HAP-1 (cell line): ENCODE measurements at regions not wholly inside any gene's neighbourhood (a gene's known extent, or its start where the extent isn't known, plus 50 kb on each side); places are given as distances from the start of the nearest gene placed in this dataset.

ENCODE experiments used
- DNase-seq, 2 experiments: peaks; one replicate each; pipeline ENCODE4 v3.0.0-alpha.2; 2016 to 2020; ENCODE audit warnings: low spot score in 2 of 2
- H3K27me3 ChIP-seq: fragments of 250-450 bp; sonication (Bioruptor Pico); 2 replicates; pipeline ENCODE4 v1.5.1; 2020; ENCODE audit warnings: low read depth, mild to moderate bottlenecking, moderate library complexity
- H3K36me3 ChIP-seq: fragments of 250-450 bp; sonication (Bioruptor Pico); replicated peaks from 2 replicates; pipeline ENCODE4 v1.5.1; 2020; ENCODE audit warnings: mild to moderate bottlenecking
- H3K4me1 ChIP-seq: fragments of 250-450 bp; sonication (Bioruptor Pico); 2 replicates; pipeline ENCODE4 v1.5.1; 2020; ENCODE audit warnings: mild to moderate bottlenecking
- H3K4me3 ChIP-seq: fragments of 250-450 bp; sonication (Bioruptor Pico); 2 replicates; pipeline ENCODE4 v1.5.1; 2020; ENCODE audit warnings: mild to moderate bottlenecking, moderate library complexity
- H3K9me3 ChIP-seq: fragments of 250-450 bp; sonication (Bioruptor Pico); 2 replicates; pipeline ENCODE4 v1.5.1; 2020; ENCODE audit warnings: mild to moderate bottlenecking, moderate library complexity
- in situ Hi-C: fragments of 300-500 bp; cut with MboI; formaldehyde crosslinking; loops from 3 replicates; pipeline ENCODE4 v1.14.3; 2020; ENCODE audit warnings: low sequenced_read_pairs, inconsistent platforms, mixed read lengths

GRCh38 chr14:71489742-71490141, 442.5 kb upstream of the RGS6 start:
- no peaks in the 10 kb centered on the region for H3K27me3 ChIP-seq
- H3K36me3 ChIP-seq, result no peaks in the 10 kb centered on the region
- H3K4me3 ChIP-seq, result no peak overlapping the region
- in situ Hi-C loops, result no loop called here
- no peaks in the 10 kb centered on the region for H3K4me1 ChIP-seq
- DNase-seq, result no peak
- no peaks in the 10 kb centered on the region for H3K9me3 ChIP-seq

DNA sequence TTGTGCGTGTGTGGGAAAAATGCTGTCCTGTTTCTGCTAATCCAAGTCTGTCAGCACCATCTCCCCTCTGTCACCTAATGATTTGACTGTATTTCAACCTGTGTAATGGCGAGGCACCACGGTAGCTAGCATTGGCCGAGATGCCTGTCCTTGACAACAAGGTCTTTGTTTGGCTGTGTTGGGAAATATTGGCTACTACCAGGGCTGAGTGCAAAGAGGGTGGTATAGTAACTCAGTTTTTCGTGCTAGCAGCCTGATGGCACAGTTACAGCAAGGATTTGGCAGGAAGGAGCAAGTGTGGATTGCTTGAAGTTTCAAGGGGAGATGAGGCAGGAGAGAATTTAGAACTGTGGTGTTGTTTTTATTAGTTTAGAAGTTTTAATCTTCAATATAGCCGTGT, 440.3 kb upstream of the RGS6 start:
- in situ Hi-C loops, result no loop called here
- no peak for DNase-seq
- Histone ChIP-seq H3K4me3 (no peak overlapping the region), H3K36me3 (no peaks in the 10 kb centered on the region), H3K27me3 (no peaks in the 10 kb centered on the region), H3K9me3 (no peaks in the 10 kb centered on the region), H3K4me1 (no peaks in the 10 kb centered on the region)

- H3K4me1 ChIP-seq, result no peaks in the 10 kb centered on the region
- no peak for DNase-seq
- in situ Hi-C loops, result no loop called here
These were observed 439.9 kb upstream of the RGS6 start for GRCh38 chr14:71492346-71492745.

GRCh38 chr14:71497645-71498086, 434.6 kb upstream of the RGS6 start:
- no peaks in the 10 kb centered on the region for H3K9me3 ChIP-seq
- H3K4me3 ChIP-seq, result no peak overlapping the region
- DNase-seq, result no peak
- H3K4me1 ChIP-seq, result no peaks in the 10 kb centered on the region
- no peaks in the 10 kb centered on the region for H3K27me3 ChIP-seq
- in situ Hi-C loops, result no loop called here
- H3K36me3 ChIP-seq, result no peaks in the 10 kb centered on the region

More at GRCh38 chr14:71492346-71492745, 439.9 kb upstream of the RGS6 start:
- Histone ChIP-seq H3K36me3 (no peaks in the 10 kb centered on the region), H3K4me3 (no peak overlapping the region), H3K27me3 (no peaks in the 10 kb centered on the region), H3K9me3 (no peaks in the 10 kb centered on the region)

GRCh38 chr14:71498212-71498611, 434.0 kb upstream of the RGS6 start:
- no peaks in the 10 kb centered on the region for H3K27me3 ChIP-seq
- H3K4me3 ChIP-seq, result no peak overlapping the region
- DNase-seq, result no peak
- no peaks in the 10 kb centered on the region for H3K4me1 ChIP-seq
- in situ Hi-C loops, result no loop called here
- no peaks in the 10 kb centered on the region for H3K36me3 ChIP-seq
- no peaks in the 10 kb centered on the region for H3K9me3 ChIP-seq

GRCh38 chr14:71499018-71499417, 433.2 kb upstream of the RGS6 start:
- DNase-seq, result no peak
- no peaks in the 10 kb centered on the region for H3K36me3 ChIP-seq
- no peaks in the 10 kb centered on the region for H3K4me1 ChIP-seq
- H3K27me3 ChIP-seq, result no peaks in the 10 kb centered on the region
- in situ Hi-C loops, result no loop called here
- H3K4me3 ChIP-seq, result no peak overlapping the region
- no peaks in the 10 kb centered on the region for H3K9me3 ChIP-seq

GRCh38 chr14:71507681-71508080, 424.5 kb upstream of the RGS6 start:
- Histone ChIP-seq H3K36me3 (no peaks in the 10 kb centered on the region), H3K27me3 (no peaks in the 10 kb centered on the region), H3K4me1 (peaks cover 5% of the 10 kb centered on the region), H3K4me3 (no peak overlapping the region), H3K9me3 (no peaks in the 10 kb centered on the region)
- in situ Hi-C loops, result no loop called here
- DNase-seq, result no peak

GRCh38 chr14:71508901-71509300, 423.3 kb upstream of the RGS6 start:
- Histone ChIP-seq H3K27me3 (no peaks in the 10 kb centered on the region), H3K9me3 (no peaks in the 10 kb centered on the region), H3K4me3 (no peak overlapping the region), H3K4me1 (peaks cover 5% of the 10 kb centered on the region), H3K36me3 (no peaks in the 10 kb centered on the region)
- in situ Hi-C loops, result no loop called here
- no peak for DNase-seq

DNA sequence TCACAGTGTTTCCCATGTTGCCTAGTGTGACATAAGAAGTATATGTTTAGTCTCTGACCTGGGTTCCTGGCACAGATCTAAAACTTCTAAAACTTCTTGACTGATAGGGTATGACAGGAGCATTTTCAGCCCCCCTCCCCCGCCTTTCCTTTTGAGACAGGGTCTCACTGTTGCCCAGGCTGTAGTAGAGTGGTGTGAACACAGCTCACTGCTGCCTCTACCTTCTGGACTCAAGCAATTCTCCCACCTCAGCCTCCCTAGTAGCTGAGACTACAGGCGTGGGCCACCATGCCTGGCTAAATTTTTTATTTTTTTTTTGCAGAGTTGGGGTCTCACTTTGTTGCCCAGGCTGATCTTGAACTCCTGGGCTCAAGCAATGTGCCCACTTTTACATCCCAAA, 421.1 kb upstream of the RGS6 start:
- no peak overlapping the region for H3K4me3 ChIP-seq
- H3K9me3 ChIP-seq, result no peaks in the 10 kb centered on the region
- in situ Hi-C loops, result no loop called here
- DNase-seq, result peak in 1 of 2 experiments; percentile 16
- H3K36me3 ChIP-seq, result no peaks in the 10 kb centered on the region
- no peaks in the 10 kb centered on the region for H3K27me3 ChIP-seq
- H3K4me1 ChIP-seq, result peaks cover 5% of the 10 kb centered on the region

DNA sequence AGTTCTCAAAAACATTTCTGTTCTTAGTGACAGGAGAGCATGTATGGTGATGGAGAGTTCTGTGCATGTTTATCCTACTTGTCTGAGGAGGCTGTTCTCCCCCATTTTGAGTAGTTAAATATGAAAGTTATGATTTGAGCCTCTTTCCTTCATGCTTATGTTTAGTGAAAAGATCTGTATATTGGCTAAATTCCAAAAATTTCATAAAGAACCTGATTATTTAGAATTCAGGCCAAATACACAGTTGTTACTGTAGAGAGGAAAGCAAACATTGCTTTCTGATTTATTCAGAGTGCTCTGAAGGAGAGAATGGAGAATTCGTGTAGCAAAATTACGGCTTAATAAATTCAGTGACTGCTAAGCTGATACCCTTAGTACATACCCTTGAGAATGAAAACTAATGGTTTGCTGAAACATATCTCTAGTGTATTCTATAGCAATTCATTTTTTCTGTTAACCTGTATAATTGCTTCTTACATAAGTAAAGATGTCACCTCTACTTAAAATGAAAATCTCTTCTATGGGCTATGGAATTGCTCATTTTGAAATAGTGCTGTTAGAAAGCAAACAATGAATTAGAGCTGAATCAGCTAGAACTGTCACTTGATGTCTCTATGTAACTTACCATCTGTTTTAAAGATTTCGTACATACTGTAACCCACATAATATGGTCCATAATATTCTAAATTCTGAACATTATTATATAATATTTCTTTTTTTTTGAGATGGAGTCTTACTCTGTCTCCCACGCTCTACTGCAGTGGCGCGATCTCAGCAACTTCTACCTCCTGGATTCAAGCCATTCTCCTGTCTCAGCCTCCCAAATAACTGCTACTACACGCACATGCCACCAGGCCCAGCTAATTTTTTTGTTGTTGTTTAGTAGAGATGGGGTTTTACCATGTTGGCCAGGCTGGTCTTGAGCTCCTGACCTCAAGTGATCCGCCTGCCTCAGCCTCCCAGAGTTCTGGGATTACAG, 417.0 kb upstream of the RGS6 start:
- in situ Hi-C loops, result no loop called here
- no peaks in the 10 kb centered on the region for H3K36me3 ChIP-seq
- no peaks in the 10 kb centered on the region for H3K27me3 ChIP-seq
- DNase-seq, result no peak
- no peaks in the 10 kb centered on the region for H3K9me3 ChIP-seq
- H3K4me3 ChIP-seq, result no peak overlapping the region
- H3K4me1 ChIP-seq, result peaks cover 5% of the 10 kb centered on the region

DNA sequence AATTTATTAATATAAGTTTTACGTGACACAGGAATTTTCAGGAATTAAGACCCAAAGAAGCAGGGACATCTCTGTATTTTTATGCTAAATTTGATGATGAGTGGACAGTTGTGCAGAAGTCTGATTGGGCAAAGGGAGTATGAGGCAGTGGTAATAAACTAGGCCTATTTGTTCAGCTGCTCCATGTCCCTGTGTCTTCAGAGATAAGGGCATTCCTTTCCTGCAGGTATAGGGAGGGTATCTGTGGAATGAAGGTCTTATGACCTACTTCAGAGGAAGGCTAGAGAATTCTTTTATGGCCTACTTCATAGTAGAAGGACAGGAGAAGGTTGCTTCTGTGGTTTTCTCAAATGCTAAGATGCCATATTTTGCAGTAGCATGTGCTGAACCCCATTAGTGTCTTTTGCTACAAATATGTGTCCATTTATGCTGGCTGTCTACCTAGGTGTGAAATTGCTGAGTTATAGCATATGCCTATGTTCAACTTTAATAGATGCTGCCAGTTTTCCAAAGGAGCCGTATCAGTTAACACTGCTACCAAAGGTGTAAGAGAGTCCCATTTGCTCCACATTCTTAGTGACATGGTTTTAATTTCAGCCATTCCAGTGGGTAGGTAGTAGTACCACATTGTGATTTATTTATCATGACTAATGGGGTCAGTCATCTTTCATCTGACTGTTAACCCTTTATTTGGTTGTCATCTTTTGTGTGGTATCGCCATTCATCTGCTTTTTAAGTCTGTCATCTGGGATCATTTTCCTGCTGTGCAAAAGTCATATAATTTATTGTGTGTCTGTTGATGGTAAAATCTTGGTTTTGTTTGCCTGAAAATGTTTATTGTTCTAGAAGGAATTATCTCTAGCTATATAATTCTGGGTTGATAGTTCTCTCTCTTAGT, 410.7 kb upstream of the RGS6 start:
- Histone ChIP-seq H3K4me3 (no peak overlapping the region), H3K4me1 (peaks cover 17% of the 10 kb centered on the region), H3K27me3 (no peaks in the 10 kb centered on the region), H3K36me3 (no peaks in the 10 kb centered on the region), H3K9me3 (no peaks in the 10 kb centered on the region)
- in situ Hi-C loops, result no loop called here
- DNase-seq, result no peak

GRCh38 chr14:71523630-71524319, 408.5 kb upstream of the RGS6 start:
- Histone ChIP-seq H3K4me3 (no peak overlapping the region), H3K27me3 (no peaks in the 10 kb centered on the region), H3K4me1 (peaks cover 29% of the 10 kb centered on the region), H3K9me3 (no peaks in the 10 kb centered on the region), H3K36me3 (no peaks in the 10 kb centered on the region)
- in situ Hi-C loops, result no loop called here
- no peak for DNase-seq

DNA sequence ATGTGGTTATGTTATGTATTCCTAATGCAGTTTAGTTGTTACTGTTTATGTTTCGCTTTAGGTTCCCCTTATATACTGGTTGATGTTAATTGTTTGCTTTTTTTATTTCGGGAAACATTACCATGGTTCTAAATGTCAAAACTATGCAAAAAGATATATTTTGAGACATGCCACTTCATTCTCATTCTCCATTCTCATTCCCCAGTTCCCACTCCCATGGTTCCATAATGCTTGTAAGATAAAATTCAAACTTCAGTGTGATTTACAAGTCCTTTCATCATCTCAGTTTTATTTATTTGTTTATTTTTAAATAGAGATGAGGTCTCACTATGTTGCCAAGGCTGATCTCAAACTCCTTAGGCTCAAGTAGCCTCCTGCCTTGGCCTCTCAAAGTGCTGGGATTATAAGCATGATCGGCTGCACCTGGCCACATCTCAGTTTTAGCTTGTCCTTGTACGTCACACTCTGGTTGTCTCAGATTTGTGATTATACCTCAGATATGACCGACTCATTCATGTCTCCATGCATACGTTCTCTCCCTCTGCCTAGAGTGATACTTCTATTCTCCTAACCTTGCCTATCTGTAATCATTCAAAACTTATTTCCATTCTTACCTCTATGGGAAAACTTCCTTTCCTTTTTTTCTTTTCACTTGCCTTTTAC, 407.8 kb upstream of the RGS6 start:
- Histone ChIP-seq H3K36me3 (no peaks in the 10 kb centered on the region), H3K9me3 (no peaks in the 10 kb centered on the region), H3K4me1 (peaks cover 29% of the 10 kb centered on the region), H3K4me3 (no peak overlapping the region), H3K27me3 (no peaks in the 10 kb centered on the region)
- no peak for DNase-seq
- in situ Hi-C loops, result no loop called here
